ENCODE measurements at regions not wholly inside any gene's neighbourhood (a gene's known extent, or its start where the extent isn't known, plus 50 kb on each side); places are given as distances from the start of the nearest gene placed in this dataset.

- Mint-ChIP-seq H3K9me3 (no peaks in the 10 kb centered on the region), H3K27me3 (ENCODE audit: low read depth) (peaks cover 1% of the 10 kb centered on the region), H3K27ac (no peak overlapping the region), H3K36me3 (ENCODE audit: low read depth) (no peaks in the 10 kb centered on the region), H3K4me3 (no peak overlapping the region), H3K4me1 (ENCODE audit: low read depth) (no peaks in the 10 kb centered on the region)
- intact Hi-C loops (cut with micrococcal nuclease), result no loop called here
- DNase-seq, result no peak
- CTCF ChIA-PET, result no interaction called here
Measured at GRCh38 chr12:98232753-98233390, 282.5 kb upstream of the TMPO start.

GRCh38 chr12:98235301-98235700 is 280.1 kb upstream of the TMPO start:
- intact Hi-C loops (cut with micrococcal nuclease), result no loop called here
- Mint-ChIP-seq H3K4me1 (ENCODE audit: low read depth) (no peaks in the 10 kb centered on the region), H3K36me3 (ENCODE audit: low read depth) (no peaks in the 10 kb centered on the region), H3K27ac (no peak overlapping the region), H3K9me3 (no peaks in the 10 kb centered on the region), H3K4me3 (no peak overlapping the region), H3K27me3 (ENCODE audit: low read depth) (peaks cover 5% of the 10 kb centered on the region)
- CTCF ChIA-PET, result no interaction called here
- DNase-seq, result no peak

- CTCF ChIA-PET, result no interaction called here
- Mint-ChIP-seq H3K4me1 (ENCODE audit: low read depth) (no peaks in the 10 kb centered on the region), H3K36me3 (ENCODE audit: low read depth) (no peaks in the 10 kb centered on the region), H3K4me3 (no peak overlapping the region), H3K9me3 (no peaks in the 10 kb centered on the region), H3K27me3 (ENCODE audit: low read depth) (peaks cover 5% of the 10 kb centered on the region), H3K27ac (no peak overlapping the region)
- intact Hi-C loops (cut with micrococcal nuclease), result no loop called here
- no peak for DNase-seq
Measured at GRCh38 chr12:98238515-98239130, 276.8 kb upstream of the TMPO start.

- intact Hi-C loops (cut with micrococcal nuclease), result no loop called here
- H3K27me3 Mint-ChIP-seq (ENCODE audit: low read depth), result peaks cover 4% of the 10 kb centered on the region
- H3K9me3 Mint-ChIP-seq, result no peaks in the 10 kb centered on the region
- H3K4me3 Mint-ChIP-seq, result no peak overlapping the region
- no peak for DNase-seq
- H3K4me1 Mint-ChIP-seq (ENCODE audit: low read depth), result no peaks in the 10 kb centered on the region
- CTCF ChIA-PET, result no interaction called here
- no peak overlapping the region for H3K27ac Mint-ChIP-seq
- H3K36me3 Mint-ChIP-seq (ENCODE audit: low read depth), result no peaks in the 10 kb centered on the region
Measured at GRCh38 chr12:98243190-98243589, 272.2 kb upstream of the TMPO start.

- no peak for DNase-seq
- Mint-ChIP-seq H3K27me3 (ENCODE audit: low read depth) (peaks cover 3% of the 10 kb centered on the region), H3K36me3 (ENCODE audit: low read depth) (no peaks in the 10 kb centered on the region), H3K9me3 (no peaks in the 10 kb centered on the region), H3K27ac (no peak overlapping the region), H3K4me1 (ENCODE audit: low read depth) (no peaks in the 10 kb centered on the region), H3K4me3 (no peak overlapping the region)
- CTCF ChIA-PET, result no interaction called here
- intact Hi-C loops (cut with micrococcal nuclease), result no loop called here
Measured at GRCh38 chr12:98244136-98244535, 271.3 kb upstream of the TMPO start.

- no peak overlapping the region for H3K4me3 Mint-ChIP-seq
- no peaks in the 10 kb centered on the region for H3K36me3 Mint-ChIP-seq (ENCODE audit: low read depth)
- H3K27ac Mint-ChIP-seq, result no peak overlapping the region
- H3K9me3 Mint-ChIP-seq, result no peaks in the 10 kb centered on the region
- peaks cover 2% of the 10 kb centered on the region for H3K27me3 Mint-ChIP-seq (ENCODE audit: low read depth)
- DNase-seq, result no peak
- intact Hi-C loops (cut with micrococcal nuclease), result no loop called here
- CTCF ChIA-PET, result no interaction called here
- no peaks in the 10 kb centered on the region for H3K4me1 Mint-ChIP-seq (ENCODE audit: low read depth)
Measured at GRCh38 chr12:98253207-98254037, 262.0 kb upstream of the TMPO start.

- CTCF ChIA-PET, result no interaction called here
- DNase-seq, result no peak
- no peaks in the 10 kb centered on the region for H3K9me3 Mint-ChIP-seq
- no peak overlapping the region for H3K27ac Mint-ChIP-seq
- no peak overlapping the region for H3K4me3 Mint-ChIP-seq
- no peaks in the 10 kb centered on the region for H3K36me3 Mint-ChIP-seq (ENCODE audit: low read depth)
- no peaks in the 10 kb centered on the region for H3K4me1 Mint-ChIP-seq (ENCODE audit: low read depth)
- H3K27me3 Mint-ChIP-seq (ENCODE audit: low read depth), result peaks cover 3% of the 10 kb centered on the region
- intact Hi-C loops (cut with micrococcal nuclease), result no loop called here
Measured at GRCh38 chr12:98256830-98257229, 258.6 kb upstream of the TMPO start.

GRCh38 chr12:98259693-98260092 is 255.7 kb upstream of the TMPO start:
- no peak for DNase-seq
- Mint-ChIP-seq H3K4me3 (no peak overlapping the region), H3K4me1 (ENCODE audit: low read depth) (no peaks in the 10 kb centered on the region), H3K36me3 (ENCODE audit: low read depth) (no peaks in the 10 kb centered on the region), H3K9me3 (no peaks in the 10 kb centered on the region), H3K27me3 (ENCODE audit: low read depth) (peaks cover 3% of the 10 kb centered on the region), H3K27ac (no peak overlapping the region)
- intact Hi-C loops (cut with micrococcal nuclease), result no loop called here
- CTCF ChIA-PET, result no interaction called here

GRCh38 chr12:98260276-98260675 is 255.1 kb upstream of the TMPO start:
- no peaks in the 10 kb centered on the region for H3K4me1 Mint-ChIP-seq (ENCODE audit: low read depth)
- no peak overlapping the region for H3K4me3 Mint-ChIP-seq
- intact Hi-C loops (cut with micrococcal nuclease), result no loop called here
- H3K36me3 Mint-ChIP-seq (ENCODE audit: low read depth), result no peaks in the 10 kb centered on the region
- no peaks in the 10 kb centered on the region for H3K9me3 Mint-ChIP-seq
- H3K27ac Mint-ChIP-seq, result no peak overlapping the region
- CTCF ChIA-PET, result no interaction called here
- peaks cover 3% of the 10 kb centered on the region for H3K27me3 Mint-ChIP-seq (ENCODE audit: low read depth)
- no peak for DNase-seq

GRCh38 chr12:98262902-98263301 is 252.5 kb upstream of the TMPO start:
- Mint-ChIP-seq H3K9me3 (peaks cover 1% of the 10 kb centered on the region), H3K27ac (no peak overlapping the region), H3K4me3 (no peak overlapping the region), H3K36me3 (ENCODE audit: low read depth) (no peaks in the 10 kb centered on the region), H3K4me1 (ENCODE audit: low read depth) (no peaks in the 10 kb centered on the region), H3K27me3 (ENCODE audit: low read depth) (peaks cover 7% of the 10 kb centered on the region)
- intact Hi-C loops (cut with micrococcal nuclease), result no loop called here
- CTCF ChIA-PET, result no interaction called here
- no peak for DNase-seq

GRCh38 chr12:98274430-98275130 is 240.8 kb upstream of the TMPO start:
- Mint-ChIP-seq H3K4me1 (ENCODE audit: low read depth) (no peaks in the 10 kb centered on the region), H3K36me3 (ENCODE audit: low read depth) (no peaks in the 10 kb centered on the region), H3K27me3 (ENCODE audit: low read depth) (peaks cover 4% of the 10 kb centered on the region), H3K27ac (no peak overlapping the region), H3K9me3 (no peaks in the 10 kb centered on the region), H3K4me3 (no peak overlapping the region)
- intact Hi-C loops (cut with micrococcal nuclease), result no loop called here
- no peak for DNase-seq
- CTCF ChIA-PET, result no interaction called here

GRCh38 chr12:98275131-98275475 is 240.3 kb upstream of the TMPO start:
- no peak overlapping the region for H3K27ac Mint-ChIP-seq
- intact Hi-C loops (cut with micrococcal nuclease), result no loop called here
- no peaks in the 10 kb centered on the region for H3K4me1 Mint-ChIP-seq (ENCODE audit: low read depth)
- no peaks in the 10 kb centered on the region for H3K36me3 Mint-ChIP-seq (ENCODE audit: low read depth)
- DNase-seq, result no peak
- H3K9me3 Mint-ChIP-seq, result no peaks in the 10 kb centered on the region
- CTCF ChIA-PET, result no interaction called here
- H3K27me3 Mint-ChIP-seq (ENCODE audit: low read depth), result no peaks in the 10 kb centered on the region
- no peak overlapping the region for H3K4me3 Mint-ChIP-seq

- Mint-ChIP-seq H3K4me1 (ENCODE audit: low read depth) (no peaks in the 10 kb centered on the region), H3K36me3 (ENCODE audit: low read depth) (no peaks in the 10 kb centered on the region)
- CTCF ChIA-PET, result no interaction called here
Measured at GRCh38 chr12:98280152-98280551, 235.2 kb upstream of the TMPO start.

More at GRCh38 chr12:98280152-98280551, 235.2 kb upstream of the TMPO start:
- Mint-ChIP-seq H3K27me3 (ENCODE audit: low read depth) (peaks cover 2% of the 10 kb centered on the region), H3K9me3 (no peaks in the 10 kb centered on the region), H3K27ac (no peak overlapping the region), H3K4me3 (no peak overlapping the region)
- intact Hi-C loops (cut with micrococcal nuclease), result no loop called here
- no peak for DNase-seq
